Thoracic aorta (tissue), 2 donors: ENCODE measurements at regions not wholly inside any gene's neighbourhood (a gene's known extent, or its start where the extent isn't known, plus 50 kb on each side); places are given as distances from the start of the nearest gene placed in this dataset.

ENCODE experiments used
- ATAC-seq: fragments of 150-250 bp; one replicate; pipeline ENCODE4 v1.8.0; 2017; ENCODE audit warnings: low read depth; ENCODE audit not compliant: insufficient number of reproducible peaks, low FRiP score
- DNase-seq: peaks from one replicate; pipeline ENCODE4 v3.0.0-alpha.2; 2020; ENCODE audit warnings: low spot score
- H3K27ac ChIP-seq, 2 donors: fragments of 200-600 bp; sonication (generic); 1 replicate in 1 of 2; 2 replicates in 1 of 2; pipeline ENCODE4 v1.5.1; 2016; ENCODE audit warnings: mild to moderate bottlenecking in 2 of 2, moderate library complexity in 2 of 2
- H3K27me3 ChIP-seq: fragments of 200-600 bp; sonication (generic); replicated peaks from 2 replicates; pipeline ENCODE4 v1.6.0; 2016; ENCODE audit warnings: mild to moderate bottlenecking; ENCODE audit not compliant: insufficient read depth
- H3K36me3 ChIP-seq: fragments of 200-600 bp; sonication (generic); one replicate; pipeline ENCODE4 v1.5.1; 2016
- H3K4me1 ChIP-seq, 2 donors: fragments of 200-600 bp; sonication (generic); 1 replicate in 1 of 2; 2 replicates in 1 of 2; pipeline versions ENCODE4 v1.5.1 to v1.6.0; 2016; ENCODE audit warnings: low read depth in 2 of 2, mild to moderate bottlenecking in 1 of 2; ENCODE audit not compliant: control insufficient read depth in 1 of 2
- H3K4me3 ChIP-seq: fragments of 200-600 bp; sonication (generic); 2 replicates; pipeline ENCODE4 v1.5.1; 2016; ENCODE audit warnings: mild to moderate bottlenecking
- H3K9me3 ChIP-seq: fragments of 200-600 bp; sonication (generic); 2 replicates; pipeline ENCODE4 v1.5.1; 2016
- CTCF ChIP-seq: fragments of 200-600 bp; sonication (generic); IDR thresholded peaks from one replicate; pipeline ENCODE4 v1.5.1; 2019; ENCODE audit warnings: antibody characterized with exemption

- no peak for DNase-seq
- Histone ChIP-seq H3K9me3 (no peaks in the 10 kb centered on the region), H3K4me1 (no peaks in the 10 kb centered on the region), H3K27ac (no peak overlapping the region), H3K36me3 (no peaks in the 10 kb centered on the region), H3K4me3 (no peak overlapping the region), H3K27me3 (no peaks in the 10 kb centered on the region)
- ATAC-seq = no peak
- TF ChIP-seq CTCF = no peak
These were observed 428.9 kb downstream of the VGLL3 start for GRCh38 chr3:86562090-86562489.

- Histone ChIP-seq H3K27ac (no peak overlapping the region), H3K4me3 (no peak overlapping the region), H3K36me3 (no peaks in the 10 kb centered on the region), H3K27me3 (no peaks in the 10 kb centered on the region), H3K4me1 (no peaks in the 10 kb centered on the region), H3K9me3 (no peaks in the 10 kb centered on the region)
- no peak for DNase-seq
- TF ChIP-seq CTCF = no peak
- no peak for ATAC-seq
These were observed 429.7 kb downstream of the VGLL3 start for GRCh38 chr3:86561215-86561614.

- Histone ChIP-seq H3K36me3 (no peaks in the 10 kb centered on the region), H3K27me3 (no peaks in the 10 kb centered on the region), H3K4me1 (no peaks in the 10 kb centered on the region), H3K4me3 (no peak overlapping the region), H3K27ac (no peak overlapping the region), H3K9me3 (no peaks in the 10 kb centered on the region)
- no peak for DNase-seq
- no peak for ATAC-seq
- TF ChIP-seq CTCF = no peak
These were observed 436.6 kb downstream of the VGLL3 start for GRCh38 chr3:86554383-86554782.

- H3K36me3 ChIP-seq = no peaks in the 10 kb centered on the region
- no peak overlapping the region for H3K27ac ChIP-seq
- DNase-seq (no peak), ATAC-seq (no peak)
- no peak for TF ChIP-seq CTCF
- no peaks in the 10 kb centered on the region for H3K9me3 ChIP-seq
- no peaks in the 10 kb centered on the region for H3K27me3 ChIP-seq
- no peak overlapping the region for H3K4me3 ChIP-seq
- no peaks in the 10 kb centered on the region for H3K4me1 ChIP-seq
These were observed 443.3 kb downstream of the VGLL3 start for GRCh38 chr3:86547692-86548091.

- Histone ChIP-seq H3K36me3 (no peaks in the 10 kb centered on the region), H3K9me3 (peaks cover 3% of the 10 kb centered on the region), H3K4me3 (no peak overlapping the region), H3K27me3 (no peaks in the 10 kb centered on the region), H3K4me1 (no peaks in the 10 kb centered on the region), H3K27ac (no peak overlapping the region)
- ATAC-seq (no peak), DNase-seq (no peak)
- no peak for TF ChIP-seq CTCF
These were observed 453.8 kb downstream of the VGLL3 start for GRCh38 chr3:86537171-86537570.
